ENCODE measurements at regions not wholly inside any gene's neighbourhood (a gene's known extent, or its start where the extent isn't known, plus 50 kb on each side); places are given as distances from the start of the nearest gene placed in this dataset.

DNA sequence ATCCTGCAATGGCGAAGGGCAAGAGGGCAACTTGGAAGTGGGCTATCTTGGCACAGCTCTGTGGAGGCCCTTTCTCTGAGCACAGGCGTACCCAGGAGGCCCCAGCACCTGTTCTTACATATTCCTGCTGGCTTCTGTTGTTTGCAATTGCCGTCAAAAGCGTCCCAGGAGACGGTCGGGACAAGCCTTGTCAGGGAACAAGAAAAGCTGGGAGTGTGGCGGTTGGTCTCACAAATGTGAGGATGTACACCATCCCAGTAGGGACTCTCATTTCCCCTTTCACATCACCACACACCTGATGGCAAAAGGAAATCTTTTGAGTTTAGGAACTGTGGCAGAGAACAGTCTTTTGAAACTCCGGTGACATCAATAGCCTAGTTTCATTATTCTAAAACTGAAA is 94.7 kb upstream of the EFEMP1 start:
- Histone ChIP-seq H3K36me3 (ENCODE audit: control insufficient read depth, insufficient read depth, low read length) (no peaks in the 10 kb centered on the region), H3K9me3 (ENCODE audit: control insufficient read depth, low read length) (no peaks in the 10 kb centered on the region), H3K27ac (ENCODE audit: low read depth, low read length, severe bottlenecking) (no peak overlapping the region), H3K4me1 (ENCODE audit: control insufficient read depth, insufficient read depth, low read length, poor library complexity, severe bottlenecking) (no peaks in the 10 kb centered on the region), H3K4me3 (ENCODE audit: extremely low read depth, insufficient read depth, low read length, poor library complexity, severe bottlenecking) (no peak overlapping the region)
- 97 to 100% methylated on average over 3 to 6 of the region's 8 CpGs for WGBS, 2 experiments (ENCODE audit: insufficient coverage in 2 of 2)

GRCh38 chr2:56021136-56021474 is 97.5 kb upstream of the EFEMP1 start:
- H3K4me1 ChIP-seq (ENCODE audit: control insufficient read depth, insufficient read depth, low read length, poor library complexity, severe bottlenecking), result no peaks in the 10 kb centered on the region
- H3K36me3 ChIP-seq (ENCODE audit: control insufficient read depth, insufficient read depth, low read length), result no peaks in the 10 kb centered on the region
- 96 to 100% methylated on average over 3 to 4 of the region's 5 CpGs for WGBS, 2 experiments (ENCODE audit: insufficient coverage in 2 of 2)
- H3K27ac ChIP-seq (ENCODE audit: low read depth, low read length, severe bottlenecking), result no peak overlapping the region
- no peak overlapping the region for H3K4me3 ChIP-seq (ENCODE audit: extremely low read depth, insufficient read depth, low read length, poor library complexity, severe bottlenecking)
- H3K9me3 ChIP-seq (ENCODE audit: control insufficient read depth, low read length), result no peaks in the 10 kb centered on the region

DNA sequence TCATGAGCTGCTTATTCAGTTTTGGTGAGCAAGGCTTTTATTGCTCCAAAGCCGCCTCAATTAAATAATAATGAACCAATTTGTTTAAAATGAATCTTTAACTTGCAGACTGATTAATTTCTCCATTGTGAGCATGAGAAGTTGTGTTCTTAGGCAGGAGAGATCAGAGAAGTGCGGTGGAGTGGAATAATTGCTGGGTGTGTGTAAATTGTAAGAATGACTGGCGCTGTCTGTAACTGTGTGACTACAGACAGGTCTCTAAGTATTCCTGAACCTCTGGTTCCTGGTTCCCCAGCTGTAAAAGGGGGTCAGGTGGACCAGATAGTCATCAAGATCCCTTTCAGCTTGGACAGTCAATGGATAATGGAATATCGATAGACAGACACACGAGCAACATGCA is 98.0 kb upstream of the EFEMP1 start:
- no peaks in the 10 kb centered on the region for H3K36me3 ChIP-seq (ENCODE audit: control insufficient read depth, insufficient read depth, low read length)
- no peaks in the 10 kb centered on the region for H3K9me3 ChIP-seq (ENCODE audit: control insufficient read depth, low read length)
- H3K4me3 ChIP-seq (ENCODE audit: extremely low read depth, insufficient read depth, low read length, poor library complexity, severe bottlenecking), result no peak overlapping the region
- H3K27ac ChIP-seq (ENCODE audit: low read depth, low read length, severe bottlenecking), result no peak overlapping the region
- H3K4me1 ChIP-seq (ENCODE audit: control insufficient read depth, insufficient read depth, low read length, poor library complexity, severe bottlenecking), result no peaks in the 10 kb centered on the region
- 100% methylated on average over 3 of the region's 5 CpGs for WGBS, 2 experiments (ENCODE audit: insufficient coverage in 2 of 2)

- Histone ChIP-seq H3K9me3 (ENCODE audit: control insufficient read depth, low read length) (no peaks in the 10 kb centered on the region), H3K36me3 (ENCODE audit: control insufficient read depth, insufficient read depth, low read length) (no peaks in the 10 kb centered on the region), H3K4me1 (ENCODE audit: control insufficient read depth, insufficient read depth, low read length, poor library complexity, severe bottlenecking) (no peaks in the 10 kb centered on the region), H3K4me3 (ENCODE audit: extremely low read depth, insufficient read depth, low read length, poor library complexity, severe bottlenecking) (no peak overlapping the region), H3K27ac (ENCODE audit: low read depth, low read length, severe bottlenecking) (no peak overlapping the region)
- 86% methylated on average over 1 of the region's 1 CpG; no CpG with 5 or more reads in 1 of the 2 experiments for WGBS, 2 experiments (ENCODE audit: insufficient coverage in 2 of 2)
Observed at GRCh38 chr2:56025469-56026193, 102.0 kb upstream of the EFEMP1 start.

DNA sequence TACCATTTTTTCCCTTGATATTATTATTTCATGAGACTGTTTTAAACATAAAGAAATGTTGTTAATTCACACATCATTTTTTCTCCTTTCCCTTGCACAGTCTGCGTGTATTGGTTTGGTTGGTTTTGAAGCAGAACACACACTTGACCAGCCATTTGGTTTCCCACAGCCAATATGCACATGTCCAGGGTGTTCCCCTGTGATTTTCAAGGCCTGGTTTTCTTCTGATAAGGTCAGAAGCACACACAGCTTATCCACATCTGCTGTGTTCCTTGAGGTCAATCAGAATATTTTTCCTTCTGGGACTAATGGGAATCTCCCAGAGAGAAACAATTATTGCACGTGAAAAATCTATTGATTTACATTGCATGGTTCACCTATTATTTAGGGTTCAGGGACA is 103.2 kb upstream of the EFEMP1 start:
- H3K4me3 ChIP-seq (ENCODE audit: extremely low read depth, insufficient read depth, low read length, poor library complexity, severe bottlenecking), result no peak overlapping the region
- H3K27ac ChIP-seq (ENCODE audit: low read depth, low read length, severe bottlenecking), result no peak overlapping the region
- H3K9me3 ChIP-seq (ENCODE audit: control insufficient read depth, low read length), result no peaks in the 10 kb centered on the region
- WGBS, 2 experiments (ENCODE audit: insufficient coverage in 2 of 2), result 67 to 100% methylated on average over 1 of the region's 2 CpGs
- no peaks in the 10 kb centered on the region for H3K4me1 ChIP-seq (ENCODE audit: control insufficient read depth, insufficient read depth, low read length, poor library complexity, severe bottlenecking)
- no peaks in the 10 kb centered on the region for H3K36me3 ChIP-seq (ENCODE audit: control insufficient read depth, insufficient read depth, low read length)

DNA sequence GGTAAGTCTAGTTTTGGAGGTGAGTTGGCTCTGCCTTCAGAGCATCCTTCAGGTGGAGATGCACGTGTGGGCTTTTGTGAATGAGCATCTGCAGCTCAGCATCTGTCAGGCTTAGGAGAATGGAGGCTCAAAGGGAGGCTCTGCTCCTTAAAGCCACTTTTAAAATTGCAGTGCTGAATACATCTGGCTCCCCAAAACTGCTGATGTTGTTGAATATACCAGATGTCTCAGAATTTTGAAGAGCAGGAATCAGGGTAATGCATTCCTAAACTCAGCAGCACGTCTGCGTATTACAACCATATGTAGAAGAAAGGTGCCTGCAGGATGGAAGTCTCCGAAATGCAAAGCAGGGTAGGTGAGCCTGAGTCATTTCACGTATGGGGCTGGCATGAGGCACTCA is 106.5 kb upstream of the EFEMP1 start:
- Histone ChIP-seq H3K4me1 (ENCODE audit: control insufficient read depth, insufficient read depth, low read length, poor library complexity, severe bottlenecking) (no peaks in the 10 kb centered on the region), H3K9me3 (ENCODE audit: control insufficient read depth, low read length) (no peaks in the 10 kb centered on the region), H3K27ac (ENCODE audit: low read depth, low read length, severe bottlenecking) (no peak overlapping the region), H3K36me3 (ENCODE audit: control insufficient read depth, insufficient read depth, low read length) (no peaks in the 10 kb centered on the region), H3K4me3 (ENCODE audit: extremely low read depth, insufficient read depth, low read length, poor library complexity, severe bottlenecking) (no peak overlapping the region)
- WGBS, 2 experiments (ENCODE audit: insufficient coverage in 2 of 2), result 84 to 100% methylated on average over 1 to 3 of the region's 5 CpGs

DNA sequence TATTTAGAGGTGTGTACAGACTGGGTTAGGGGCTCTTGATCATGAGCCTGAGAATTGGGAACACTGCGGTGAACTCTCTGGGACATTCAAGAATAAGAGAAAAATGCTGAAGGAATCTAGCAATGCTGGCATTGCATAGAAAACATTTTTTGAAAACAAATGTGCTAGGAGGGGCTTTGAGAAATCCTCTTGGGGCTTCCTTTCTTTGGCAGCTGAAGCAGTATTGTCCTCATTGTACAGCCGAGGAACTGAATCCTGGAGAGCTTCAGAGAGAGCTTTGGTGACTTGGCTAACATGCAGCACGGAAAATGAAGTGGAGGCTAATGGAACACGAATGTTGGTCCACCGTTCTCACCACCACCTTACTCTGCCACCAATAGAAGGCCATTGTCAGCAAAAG is 107.3 kb upstream of the EFEMP1 start:
- no peaks in the 10 kb centered on the region for H3K9me3 ChIP-seq (ENCODE audit: control insufficient read depth, low read length)
- H3K4me1 ChIP-seq (ENCODE audit: control insufficient read depth, insufficient read depth, low read length, poor library complexity, severe bottlenecking), result no peaks in the 10 kb centered on the region
- H3K36me3 ChIP-seq (ENCODE audit: control insufficient read depth, insufficient read depth, low read length), result no peaks in the 10 kb centered on the region
- WGBS, 2 experiments (ENCODE audit: insufficient coverage in 2 of 2), result 87 to 98% methylated on average over 3 to 5 of the region's 5 CpGs
- no peak overlapping the region for H3K4me3 ChIP-seq (ENCODE audit: extremely low read depth, insufficient read depth, low read length, poor library complexity, severe bottlenecking)
- H3K27ac ChIP-seq (ENCODE audit: low read depth, low read length, severe bottlenecking), result no peak overlapping the region

- 78 to 79% methylated on average over 2 of the region's 3 CpGs for WGBS, 2 experiments (ENCODE audit: insufficient coverage in 2 of 2)
- Histone ChIP-seq H3K27ac (ENCODE audit: low read depth, low read length, severe bottlenecking) (no peak overlapping the region), H3K9me3 (ENCODE audit: control insufficient read depth, low read length) (no peaks in the 10 kb centered on the region), H3K4me3 (ENCODE audit: extremely low read depth, insufficient read depth, low read length, poor library complexity, severe bottlenecking) (no peak overlapping the region), H3K4me1 (ENCODE audit: control insufficient read depth, insufficient read depth, low read length, poor library complexity, severe bottlenecking) (no peaks in the 10 kb centered on the region), H3K36me3 (ENCODE audit: control insufficient read depth, insufficient read depth, low read length) (no peaks in the 10 kb centered on the region)
Observed at GRCh38 chr2:56034258-56034657, 110.7 kb upstream of the EFEMP1 start.

GRCh38 chr2:56040189-56040588 is 116.6 kb upstream of the EFEMP1 start:
- Histone ChIP-seq H3K4me3 (ENCODE audit: extremely low read depth, insufficient read depth, low read length, poor library complexity, severe bottlenecking) (no peak overlapping the region), H3K36me3 (ENCODE audit: control insufficient read depth, insufficient read depth, low read length) (no peaks in the 10 kb centered on the region), H3K27ac (ENCODE audit: low read depth, low read length, severe bottlenecking) (no peak overlapping the region), H3K4me1 (ENCODE audit: control insufficient read depth, insufficient read depth, low read length, poor library complexity, severe bottlenecking) (no peaks in the 10 kb centered on the region), H3K9me3 (ENCODE audit: control insufficient read depth, low read length) (no peaks in the 10 kb centered on the region)
- WGBS, 2 experiments (ENCODE audit: insufficient coverage in 2 of 2), result 85 to 93% methylated on average over 3 of the region's 3 CpGs

GRCh38 chr2:56040834-56041233 is 117.3 kb upstream of the EFEMP1 start:
- Histone ChIP-seq H3K36me3 (ENCODE audit: control insufficient read depth, insufficient read depth, low read length) (no peaks in the 10 kb centered on the region), H3K27ac (ENCODE audit: low read depth, low read length, severe bottlenecking) (no peak overlapping the region), H3K9me3 (ENCODE audit: control insufficient read depth, low read length) (no peaks in the 10 kb centered on the region), H3K4me1 (ENCODE audit: control insufficient read depth, insufficient read depth, low read length, poor library complexity, severe bottlenecking) (no peaks in the 10 kb centered on the region), H3K4me3 (ENCODE audit: extremely low read depth, insufficient read depth, low read length, poor library complexity, severe bottlenecking) (no peak overlapping the region)

DNA sequence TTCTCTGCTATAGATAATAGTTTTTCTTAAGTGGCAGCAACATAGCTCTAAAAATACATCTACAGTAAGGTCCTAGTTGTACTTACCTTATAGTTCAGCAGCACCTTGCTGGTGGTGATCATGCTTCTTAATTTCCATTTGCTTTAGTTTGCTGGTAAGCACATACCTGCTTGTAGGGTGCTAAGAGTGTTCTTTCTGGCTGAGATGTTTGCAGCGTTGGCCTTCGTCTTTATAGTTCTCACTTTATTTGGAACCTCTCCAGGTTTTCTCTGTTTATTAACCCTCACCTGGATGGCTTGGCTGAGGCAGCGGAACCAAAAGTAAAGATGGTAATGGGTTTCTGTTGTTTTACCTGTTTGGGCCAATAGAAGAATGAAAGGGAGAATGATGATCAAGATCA is 123.6 kb upstream of the EFEMP1 start:
- H3K4me3 ChIP-seq (ENCODE audit: extremely low read depth, insufficient read depth, low read length, poor library complexity, severe bottlenecking), result no peak overlapping the region
- no peaks in the 10 kb centered on the region for H3K9me3 ChIP-seq (ENCODE audit: control insufficient read depth, low read length)
- no peaks in the 10 kb centered on the region for H3K36me3 ChIP-seq (ENCODE audit: control insufficient read depth, insufficient read depth, low read length)
- no peaks in the 10 kb centered on the region for H3K4me1 ChIP-seq (ENCODE audit: control insufficient read depth, insufficient read depth, low read length, poor library complexity, severe bottlenecking)
- no peak overlapping the region for H3K27ac ChIP-seq (ENCODE audit: low read depth, low read length, severe bottlenecking)
- WGBS, 2 experiments (ENCODE audit: insufficient coverage in 2 of 2), result 80 to 93% methylated on average over 1 to 2 of the region's 3 CpGs
